GM10847 (cell line): ENCODE measurements at regions not wholly inside any gene's neighbourhood (a gene's known extent, or its start where the extent isn't known, plus 50 kb on each side); places are given as distances from the start of the nearest gene placed in this dataset.

ENCODE experiments used
- POLR2A ChIP-seq: IDR thresholded peaks from 2 replicates; pipeline ENCODE4 v1.6.1; 2011; ENCODE audit not compliant: insufficient read length; ENCODE audit errors: extremely low read depth

GRCh38 chr22:22127100-22127499, 117.5 kb upstream of the VPREB1 start:
- TF ChIP-seq POLR2A: no peak

- no peak for TF ChIP-seq POLR2A
Observed at GRCh38 chr22:22125579-22126468, 118.8 kb upstream of the VPREB1 start.

- TF ChIP-seq POLR2A: no peak
Observed at GRCh38 chr22:22125028-22125578, 119.5 kb upstream of the VPREB1 start.

GRCh38 chr22:22124374-22124773, 120.2 kb upstream of the VPREB1 start:
- no peak for TF ChIP-seq POLR2A

- no peak for TF ChIP-seq POLR2A
Observed at GRCh38 chr22:22123960-22124278, 120.7 kb upstream of the VPREB1 start.

- no peak for TF ChIP-seq POLR2A
Observed at GRCh38 chr22:22123118-22123959, 121.2 kb upstream of the VPREB1 start.

- no peak for TF ChIP-seq POLR2A
Observed at GRCh38 chr22:22122348-22123117, 122.1 kb upstream of the VPREB1 start.

- TF ChIP-seq POLR2A: no peak
Observed at GRCh38 chr22:22121445-22121844, 123.1 kb upstream of the VPREB1 start.

- no peak for TF ChIP-seq POLR2A
Observed at GRCh38 chr22:22120160-22120559, 124.4 kb upstream of the VPREB1 start.

GRCh38 chr22:22118987-22119386, 125.6 kb upstream of the VPREB1 start:
- no peak for TF ChIP-seq POLR2A

- no peak for TF ChIP-seq POLR2A
Observed at GRCh38 chr22:22113701-22114100, 130.9 kb upstream of the VPREB1 start.

- TF ChIP-seq POLR2A: no peak
Observed at GRCh38 chr22:22112533-22113294, 130.1 kb upstream of the TOP3B start.

GRCh38 chr22:22111983-22112382, 129.4 kb upstream of the TOP3B start:
- TF ChIP-seq POLR2A: no peak

- no peak for TF ChIP-seq POLR2A
Observed at GRCh38 chr22:22111267-22111751, 128.7 kb upstream of the TOP3B start.
